HG03103 (cell line): ENCODE measurements at regions not wholly inside any gene's neighbourhood (a gene's known extent, or its start where the extent isn't known, plus 50 kb on each side); places are given as distances from the start of the nearest gene placed in this dataset.
A peak's percentile ranks its signal among the peaks of the same experiment; 100 is the strongest.

Experiments
- ATAC-seq: cut with Tn5 transposase; IDR thresholded peaks from one replicate; pipeline ENCODE4 v1.9.1; 2021; ENCODE audit warnings: low read depth; ENCODE audit not compliant: unreplicated experiment

DNA sequence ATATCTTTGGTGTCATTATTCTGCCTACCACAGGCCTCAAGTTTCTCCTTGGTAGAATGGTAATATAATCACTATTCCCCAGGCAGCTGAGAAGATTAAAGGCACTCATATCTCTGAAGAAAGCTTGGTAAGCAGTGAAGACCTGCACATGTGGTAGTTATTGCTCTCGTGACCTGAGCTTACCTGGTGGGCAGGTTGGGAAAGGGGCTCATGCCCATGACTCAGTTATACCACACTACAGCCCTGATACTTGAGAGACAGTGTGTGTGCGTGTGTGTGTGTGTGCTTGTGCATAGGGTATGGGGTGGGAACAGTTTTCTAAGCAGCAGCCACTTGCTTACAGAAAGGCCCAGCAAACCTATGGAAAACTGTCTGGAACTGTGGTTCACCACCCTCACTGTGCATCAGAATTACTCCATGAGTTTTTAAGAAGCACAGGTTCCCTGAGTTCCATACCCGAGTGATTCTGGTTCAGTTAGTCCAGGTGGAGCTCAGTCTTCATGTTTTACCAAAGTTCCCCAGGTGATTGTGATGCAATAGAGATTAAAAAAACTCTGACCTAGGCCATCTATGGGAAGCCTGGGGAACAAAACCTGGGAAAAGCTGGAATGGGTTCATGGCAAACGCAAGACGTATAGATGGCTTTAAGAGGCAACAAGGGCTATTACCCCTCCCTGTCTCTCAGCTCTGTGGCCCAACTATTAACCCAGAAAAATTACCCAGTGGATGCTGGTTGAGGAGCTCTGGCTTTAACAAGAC, 79.0 kb upstream of the ZBED5 start:
- no peak for ATAC-seq

DNA sequence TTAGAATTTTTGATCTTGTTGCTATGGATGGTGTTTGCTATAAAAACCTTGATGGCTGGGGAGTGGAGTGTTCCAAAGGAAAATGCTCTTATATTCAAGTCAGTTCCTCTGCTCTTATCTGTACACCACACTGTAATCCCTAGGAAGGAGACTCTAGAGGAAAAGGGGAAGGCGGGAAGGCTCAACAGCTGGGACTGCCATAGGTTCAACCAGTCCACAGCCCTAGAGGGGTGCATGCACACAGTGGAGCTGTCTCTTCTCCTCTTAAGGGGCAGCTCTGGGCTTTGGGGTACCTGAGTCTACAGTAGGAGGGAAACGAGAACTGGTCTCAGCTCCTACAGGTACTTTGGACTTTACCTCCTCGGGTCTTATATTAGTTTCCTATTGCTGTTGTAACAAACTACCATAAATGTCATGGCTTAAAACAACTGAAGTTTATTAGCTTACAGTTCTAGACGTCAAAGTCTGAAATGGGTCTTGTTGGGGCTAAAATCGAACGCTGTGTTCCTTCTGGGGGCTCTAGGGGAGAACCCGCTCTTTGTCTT, 77.2 kb upstream of the ZBED5 start:
- ATAC-seq, result no peak

DNA sequence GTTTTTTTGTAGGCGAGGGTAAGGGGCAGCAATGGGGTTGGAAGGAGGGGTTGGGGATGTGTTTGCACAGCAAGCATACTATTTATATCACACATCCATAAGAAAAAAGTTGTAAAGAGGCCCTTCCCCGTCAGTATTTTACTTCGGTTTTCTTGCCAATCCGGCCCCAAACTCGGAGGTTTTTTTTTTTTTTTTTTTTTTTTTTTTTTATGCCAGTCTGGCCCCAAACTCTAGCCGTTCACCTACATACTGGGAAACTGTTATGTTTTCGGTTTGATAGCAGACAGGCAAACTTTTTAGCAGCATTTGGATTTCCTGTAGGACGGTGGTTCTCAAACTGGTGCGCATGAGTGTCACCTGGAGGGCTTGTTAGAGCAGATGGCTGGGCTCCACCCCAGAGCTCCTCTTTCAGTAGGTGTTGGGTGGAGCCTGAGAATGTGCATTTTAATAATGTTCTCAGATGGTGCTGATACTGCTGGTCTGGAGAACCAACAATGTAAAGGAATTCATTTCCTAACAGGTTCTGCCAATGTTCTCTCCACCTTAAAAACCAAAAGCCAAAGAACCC, 76.5 kb upstream of the ZBED5 start:
- ATAC-seq, result no peak

DNA sequence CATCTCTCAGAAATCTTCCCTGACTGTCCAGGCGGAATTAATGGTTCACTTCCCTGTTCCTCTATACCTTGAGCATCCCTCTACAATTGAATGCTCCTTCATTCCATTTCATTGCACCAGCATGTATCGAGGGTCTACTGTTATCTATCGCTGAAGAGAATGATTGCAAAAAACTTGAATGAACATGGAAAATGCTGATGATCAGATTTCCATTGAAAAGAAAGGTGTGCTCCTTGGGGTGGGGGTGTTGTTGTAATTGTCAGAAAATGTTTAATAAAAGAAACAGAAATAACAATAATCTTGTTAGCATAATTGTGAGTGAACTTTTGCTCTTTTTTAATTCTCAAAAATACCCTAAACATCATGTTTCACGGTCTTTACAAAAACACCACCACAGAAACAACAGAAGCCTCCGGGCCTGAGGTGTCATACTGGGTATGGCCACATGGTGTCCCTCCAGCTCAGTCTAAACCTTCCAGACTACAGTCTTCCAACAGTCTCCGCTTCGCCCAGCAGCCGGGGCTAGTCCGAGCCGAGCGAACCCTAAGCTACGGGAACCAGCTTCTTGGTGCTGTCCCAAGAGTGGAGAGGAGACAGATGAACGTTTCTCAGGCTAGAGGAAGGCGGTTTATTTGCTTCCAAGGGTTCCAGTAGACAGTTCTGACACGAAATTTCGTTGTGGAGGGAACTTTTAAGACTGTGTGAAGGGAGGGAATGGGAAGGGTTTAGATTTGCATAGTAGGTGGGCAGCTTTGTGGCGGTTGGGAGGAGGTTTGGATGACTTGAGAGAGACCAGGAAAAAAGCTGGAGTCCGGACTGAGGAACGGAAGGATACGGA, 75.8 kb upstream of the ZBED5 start:
- ATAC-seq, result peak; percentile 72

DNA sequence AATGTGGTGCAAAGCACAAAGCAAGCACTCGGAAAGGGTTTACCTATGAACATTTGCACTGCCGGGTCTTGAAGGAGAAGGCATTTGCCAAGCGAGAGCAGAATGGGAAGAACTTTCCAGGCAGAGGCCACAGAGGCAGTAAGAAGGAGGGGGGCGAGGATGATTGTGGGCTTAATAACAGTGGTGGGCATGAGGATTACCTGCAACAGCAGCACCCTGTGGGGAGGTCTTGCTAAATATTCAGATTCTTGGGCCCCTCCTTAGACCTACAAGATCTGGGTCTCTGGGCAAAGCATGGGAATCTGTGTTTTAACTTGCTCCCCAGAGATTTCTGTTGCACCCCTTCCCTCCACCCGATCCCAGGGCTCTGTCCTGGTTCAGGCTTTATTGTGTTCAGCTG, 75.1 kb upstream of the ZBED5 start:
- no peak for ATAC-seq

DNA sequence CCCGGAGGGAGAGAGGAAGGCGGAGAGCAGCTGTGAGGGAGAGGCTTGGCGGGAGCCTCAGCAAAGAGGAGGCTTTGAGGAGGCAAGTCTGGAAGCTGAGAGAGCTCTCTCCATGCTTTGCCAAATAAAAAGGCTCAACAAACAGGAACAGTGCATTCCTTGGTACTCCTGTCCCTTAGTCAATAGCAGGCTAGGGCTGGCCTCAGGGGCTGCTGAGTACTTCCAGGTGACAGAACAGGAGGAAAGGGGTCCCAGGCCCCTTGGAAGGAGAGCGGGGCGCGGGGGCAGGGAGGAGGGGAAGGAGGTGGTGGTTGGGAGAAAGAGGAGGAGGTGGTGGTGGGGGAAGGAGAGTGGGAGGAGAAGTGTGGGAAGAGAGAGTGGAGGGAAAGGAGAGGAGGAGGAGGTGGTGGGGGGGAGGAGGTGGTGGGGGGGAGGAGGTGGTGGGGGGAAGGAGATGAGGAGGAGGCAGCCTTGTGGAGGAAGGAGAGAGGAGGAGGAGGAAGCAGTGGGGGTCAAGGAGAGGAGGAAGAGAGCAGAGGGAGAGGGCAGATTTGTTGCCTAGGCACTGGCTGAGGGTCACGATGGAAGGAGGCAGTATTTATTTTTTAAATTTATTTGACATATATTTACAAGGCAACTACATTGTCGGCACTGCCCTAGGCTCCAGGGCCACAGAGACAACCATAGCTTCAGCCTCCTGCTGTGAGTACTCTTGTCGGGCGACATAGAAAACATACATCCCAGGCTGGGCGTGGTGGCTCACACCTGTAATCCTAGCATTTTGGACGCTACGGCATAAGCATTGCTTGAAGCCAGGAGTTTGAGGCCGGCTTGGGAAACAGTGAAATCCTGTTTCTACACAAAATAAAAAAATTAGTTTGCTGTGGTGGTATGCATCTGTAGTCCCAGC, 74.2 kb upstream of the ZBED5 start:
- no peak for ATAC-seq

DNA sequence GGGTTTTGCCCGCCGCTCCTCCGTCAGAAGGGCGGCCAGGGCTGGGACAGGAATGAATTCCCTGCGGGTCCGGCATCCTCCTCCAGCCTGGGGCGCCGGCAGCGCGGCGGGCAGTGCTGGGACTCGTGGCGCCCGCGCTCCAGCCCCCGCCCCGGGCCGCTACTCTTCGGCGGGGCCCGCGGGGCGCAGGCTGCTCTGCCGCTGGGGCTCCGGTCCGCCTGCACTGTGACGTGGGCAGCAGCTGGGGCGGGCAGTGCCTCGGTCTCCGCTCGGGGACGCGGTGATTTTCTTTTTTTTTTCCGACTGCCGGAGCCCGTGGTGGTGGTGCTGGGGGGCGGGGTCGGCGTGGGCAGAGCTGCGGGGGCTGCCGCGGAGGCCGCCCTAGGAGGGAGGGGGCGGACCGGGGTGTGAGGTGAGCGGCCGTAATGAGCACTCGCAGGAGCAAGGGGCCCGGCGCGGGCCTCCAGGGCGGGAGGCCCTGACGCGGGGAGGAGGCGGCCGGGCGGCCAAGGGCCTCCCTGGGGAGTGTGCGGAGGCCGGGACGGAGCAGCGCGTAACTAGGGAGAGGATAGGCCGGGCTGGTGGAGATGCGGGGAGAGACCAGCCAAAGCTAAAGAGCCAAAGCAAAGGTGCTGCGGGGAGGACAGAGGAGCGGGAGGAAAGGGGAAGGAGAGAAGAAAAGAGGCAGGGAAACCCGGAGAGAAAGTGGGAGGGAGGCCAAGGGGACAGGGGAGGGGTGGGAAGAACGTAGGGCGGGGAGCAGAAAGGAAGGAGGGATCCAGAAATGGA, 73.3 kb upstream of the ZBED5 start:
- ATAC-seq, result no peak

DNA sequence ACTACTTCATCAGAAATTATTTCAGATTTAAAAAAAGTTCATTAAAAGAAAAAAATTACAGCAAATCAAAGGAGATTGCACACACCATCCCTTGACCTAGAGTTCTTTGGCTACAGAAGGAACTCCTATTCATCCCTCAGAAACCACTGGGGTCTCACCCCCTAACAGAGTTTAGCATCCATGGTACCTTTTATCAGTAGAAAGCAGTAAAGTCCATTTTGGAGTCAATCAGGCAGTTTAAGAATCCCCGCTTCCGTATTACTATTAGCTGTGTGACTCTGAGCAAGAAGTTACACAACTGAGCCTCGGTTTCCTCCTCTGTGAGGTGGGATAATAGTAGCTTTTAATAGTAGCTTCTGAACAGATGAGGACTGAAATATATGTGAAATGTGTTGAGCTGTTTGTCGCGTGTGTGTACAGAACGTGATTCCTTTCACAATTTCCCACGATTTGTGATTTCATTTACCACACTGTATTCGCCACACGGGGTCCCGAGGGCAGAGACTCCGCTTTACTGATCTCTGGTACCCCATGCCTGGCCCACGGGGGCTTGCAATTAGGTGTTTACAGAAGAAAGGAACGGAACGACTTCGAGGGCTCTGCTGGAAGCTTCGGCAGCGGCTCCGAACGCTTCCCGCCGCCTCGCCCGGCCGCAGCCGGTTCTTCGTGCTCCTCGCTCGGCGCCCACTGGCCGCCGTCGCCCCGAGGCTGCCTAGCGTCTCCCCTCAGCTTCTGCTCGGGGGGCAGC, 72.5 kb upstream of the ZBED5 start:
- no peak for ATAC-seq

DNA sequence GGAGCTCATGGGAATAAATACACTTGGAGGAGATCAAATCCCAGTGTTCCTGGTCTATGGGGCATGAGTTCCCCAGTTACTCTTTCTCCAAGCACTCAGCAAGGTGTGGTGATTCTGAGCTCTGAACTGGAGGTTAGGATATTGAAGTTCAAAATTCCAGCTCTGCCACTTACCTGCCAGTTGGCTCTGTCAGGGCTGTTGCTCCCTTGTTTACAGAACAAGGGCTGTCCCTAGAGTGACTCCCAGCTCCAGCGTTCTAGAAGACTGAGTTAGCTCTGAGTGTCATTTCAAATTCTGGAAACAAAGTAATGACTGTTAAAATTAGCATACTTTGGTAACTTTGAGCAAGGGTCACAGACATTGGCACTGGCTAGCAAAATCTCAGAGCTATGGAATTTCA, 69.7 kb upstream of the ZBED5 start:
- ATAC-seq, result no peak

DNA sequence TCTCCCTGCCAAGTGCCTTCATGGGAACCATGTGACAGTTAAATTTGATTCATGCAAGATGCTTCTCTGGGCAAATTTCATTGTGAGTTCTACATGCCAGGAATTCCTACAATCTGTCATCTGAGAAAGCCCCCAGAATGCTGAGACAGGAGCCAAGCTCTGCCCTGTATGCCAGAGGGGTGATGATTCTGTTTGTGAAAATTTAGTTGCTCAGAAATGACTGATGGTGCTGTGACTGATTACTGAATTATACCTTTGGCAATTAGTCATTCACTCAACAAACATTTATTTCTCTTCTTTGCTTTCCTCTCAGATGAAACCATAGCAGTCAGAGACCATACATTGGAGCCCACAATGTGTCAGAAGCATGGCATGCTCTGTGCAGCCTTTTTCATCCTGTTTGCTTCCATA, 69.0 kb upstream of the ZBED5 start:
- no peak for ATAC-seq

DNA sequence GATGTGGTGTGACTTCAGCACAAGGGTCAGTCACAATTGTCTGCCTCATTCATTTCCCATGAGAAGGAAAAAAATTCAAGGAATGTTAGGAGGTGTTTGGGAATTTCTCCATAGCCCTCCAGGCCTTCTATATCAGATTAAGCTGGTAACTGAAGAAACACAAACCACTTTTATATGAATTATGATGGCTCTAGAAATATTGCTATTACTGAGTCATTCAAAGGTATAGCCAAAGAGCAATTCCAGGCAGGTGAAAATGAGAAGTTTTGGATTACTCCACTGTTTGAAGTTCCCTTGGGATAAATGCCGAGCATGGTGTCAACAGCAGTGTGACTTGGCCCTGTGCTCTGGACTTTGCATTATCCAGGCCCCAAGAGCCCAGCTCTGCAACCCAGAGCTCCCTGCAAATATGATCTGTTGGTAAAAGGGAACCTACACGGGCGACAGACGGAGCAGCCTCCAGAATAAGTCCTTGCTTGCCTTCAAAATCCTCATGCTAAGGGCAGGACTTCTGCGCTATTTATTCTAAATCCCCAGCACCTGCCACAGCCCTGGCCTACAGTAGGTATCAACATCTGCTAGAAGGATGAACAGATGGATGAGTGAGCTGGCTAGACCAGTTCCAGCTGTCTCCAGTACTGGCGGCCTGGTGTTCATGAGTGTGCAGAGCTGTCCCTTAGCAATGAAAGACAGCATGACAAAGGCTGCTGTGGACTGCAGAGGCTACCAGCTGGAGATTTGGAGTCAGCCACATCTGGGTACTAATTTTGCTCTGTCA, 67.5 kb upstream of the ZBED5 start:
- no peak for ATAC-seq

DNA sequence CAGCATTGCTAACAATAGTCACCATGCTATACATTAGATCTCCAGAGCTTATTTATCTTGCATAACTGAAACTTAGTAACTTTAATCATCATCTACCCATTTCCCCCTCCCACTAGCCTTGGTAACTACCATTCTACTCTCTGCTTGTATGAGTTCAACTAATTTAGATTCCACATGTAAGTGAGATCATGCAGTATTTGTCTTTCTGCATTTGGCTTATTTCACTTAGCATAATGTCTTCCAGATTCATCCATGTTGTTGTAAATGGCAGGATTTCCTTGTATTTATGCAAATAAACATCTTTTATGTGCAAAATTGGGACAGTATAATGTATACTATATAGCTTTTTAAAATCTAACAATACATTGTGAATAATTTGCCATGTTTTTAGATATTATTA, 66.0 kb upstream of the ZBED5 start:
- no peak for ATAC-seq

DNA sequence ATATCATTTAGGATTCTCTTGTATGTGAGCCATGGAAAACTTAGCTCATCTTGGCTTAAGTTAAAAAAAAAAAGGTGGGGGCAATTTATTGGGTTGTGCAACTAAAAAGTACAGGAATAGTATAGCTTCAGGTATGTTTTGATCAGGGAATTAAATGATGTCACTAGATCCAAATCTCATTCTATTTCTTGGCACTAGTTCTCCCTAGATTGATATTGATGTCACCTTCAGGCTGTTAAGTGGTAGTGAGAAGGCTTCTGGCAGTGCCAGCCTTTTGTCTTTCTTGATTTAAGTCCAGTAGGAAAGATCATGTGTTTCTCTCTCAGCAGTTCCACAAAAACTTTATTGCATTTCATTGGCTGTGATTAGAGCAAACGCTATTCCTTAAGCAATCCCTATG, 65.0 kb upstream of the ZBED5 start:
- no peak for ATAC-seq

DNA sequence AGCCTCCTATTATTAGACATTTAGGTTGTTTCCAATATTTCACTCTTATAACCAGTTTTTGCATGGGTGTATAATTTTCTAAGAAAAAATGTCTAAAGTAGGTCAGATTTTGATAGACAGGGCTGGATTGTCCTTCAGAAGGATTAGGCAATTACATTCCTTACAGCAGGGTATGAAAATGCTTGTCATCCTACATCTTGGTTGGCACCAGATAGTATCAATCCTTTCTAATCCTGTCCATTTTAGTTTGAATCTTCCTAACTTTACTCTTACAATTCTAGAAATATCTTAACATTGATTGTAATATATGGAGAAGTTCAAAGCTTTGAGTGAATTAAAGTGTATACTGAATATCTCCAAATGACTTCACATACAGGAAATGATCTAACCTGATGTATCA, 63.0 kb upstream of the ZBED5 start:
- ATAC-seq, result no peak

DNA sequence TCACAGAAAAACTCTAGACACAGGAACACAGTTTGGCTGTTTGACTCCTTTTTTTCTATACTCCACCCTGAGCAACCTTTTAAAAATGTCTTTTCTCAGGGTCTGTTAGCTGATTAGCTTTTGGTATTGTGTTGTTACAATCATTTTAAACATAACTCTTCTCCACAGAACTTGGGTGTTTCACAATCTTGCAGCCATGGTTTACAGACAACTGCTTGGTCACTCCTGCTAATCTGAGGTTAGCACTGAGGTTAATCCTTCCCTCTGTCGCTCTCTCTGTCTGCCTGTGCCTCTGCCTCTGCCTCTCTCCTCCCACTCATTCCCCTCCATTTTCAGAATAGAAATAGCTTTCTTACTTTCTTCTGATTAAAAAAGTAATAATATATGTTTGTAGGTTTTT, 62.4 kb upstream of the ZBED5 start:
- ATAC-seq, result no peak

DNA sequence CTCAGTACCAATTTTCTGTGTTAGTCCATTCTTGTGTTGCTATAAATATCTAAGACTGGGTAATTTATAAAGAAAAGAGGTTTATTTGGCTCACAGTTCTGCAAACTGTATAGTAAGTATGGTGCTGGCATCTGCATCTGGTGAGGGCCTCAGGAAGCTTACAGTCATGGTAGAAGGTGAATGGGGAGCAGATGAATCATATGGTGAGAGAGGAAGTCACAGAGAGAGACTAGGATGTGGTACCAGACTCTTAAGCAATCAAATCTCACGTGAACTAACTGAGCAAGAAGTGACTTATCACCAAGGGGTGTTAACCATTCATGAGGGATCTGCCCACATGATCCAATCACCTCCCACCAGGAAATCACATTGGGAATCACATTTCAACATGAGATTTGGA, 60.8 kb upstream of the ZBED5 start:
- no peak for ATAC-seq

DNA sequence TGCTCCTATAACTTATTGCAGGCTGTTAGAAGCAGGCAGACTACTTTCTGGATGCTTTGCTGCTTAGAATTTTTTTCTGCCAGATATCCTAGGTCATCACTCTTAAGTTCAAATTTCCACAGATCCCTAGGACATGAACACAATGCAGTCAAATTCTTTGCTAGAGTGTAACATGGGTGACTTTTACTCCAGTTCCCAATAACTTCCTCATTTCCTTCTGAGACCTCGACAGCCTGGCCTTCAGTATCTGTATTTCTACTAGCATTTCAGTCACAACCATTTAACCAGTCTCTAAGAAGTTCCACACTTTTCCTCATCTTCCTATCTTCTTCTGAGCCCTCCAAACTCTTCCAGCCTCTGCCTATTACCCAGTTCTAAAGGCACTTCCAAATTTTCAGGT, 60.4 kb upstream of the ZBED5 start:
- no peak for ATAC-seq

DNA sequence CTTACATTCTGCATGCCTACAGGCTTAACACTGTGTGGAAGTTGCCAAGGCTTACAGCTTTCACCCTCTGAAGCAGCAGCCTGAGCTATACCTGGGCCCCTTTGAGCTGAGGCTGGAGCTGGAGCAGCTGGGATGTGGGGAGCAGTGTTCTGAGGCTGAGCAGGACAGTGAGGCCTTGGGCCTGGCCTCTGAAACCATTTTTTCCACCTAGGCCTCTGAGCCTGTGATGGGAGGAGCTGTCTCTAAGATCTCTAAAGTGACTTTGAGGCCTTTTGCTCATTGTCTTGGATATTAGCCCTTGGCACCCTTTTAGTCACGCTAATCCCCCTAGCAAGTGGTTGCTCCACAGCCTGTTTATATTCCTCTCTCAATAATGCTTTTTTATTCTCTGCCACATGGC, 59.9 kb upstream of the ZBED5 start:
- ATAC-seq, result no peak
